ENCODE measurements at regions not wholly inside any gene's neighbourhood (a gene's known extent, or its start where the extent isn't known, plus 50 kb on each side); places are given as distances from the start of the nearest gene placed in this dataset.

- H3K36me3 ChIP-seq (ENCODE audit: insufficient read depth, insufficient read length, low read length) = no peaks in the 10 kb centered on the region
- H3K4me3 ChIP-seq (ENCODE audit: insufficient read length, low read depth) = no peak overlapping the region
- H3K9ac ChIP-seq (ENCODE audit: insufficient read length, low read depth) = no peak overlapping the region
- H3K9me3 ChIP-seq (ENCODE audit: insufficient read depth, low read length) = no peaks in the 10 kb centered on the region
- DNase-seq (ENCODE audit: low read depth, low spot score) = no peak
- TF ChIP-seq SUZ12 (IDR thresholded peaks at IDR 0.05; ENCODE audit: extremely low read depth, insufficient read depth, insufficient read length) = no peak
- H3K27me3 ChIP-seq (ENCODE audit: insufficient read depth, insufficient read length) = no peaks in the 10 kb centered on the region
- H3K4me1 ChIP-seq (ENCODE audit: insufficient read depth, insufficient read length) = no peaks in the 10 kb centered on the region
Observed at GRCh38 chr2:40841856-40842255, 390.0 kb upstream of the SLC8A1 start.

GRCh38 chr2:40844353-40845277, 392.7 kb upstream of the SLC8A1 start:
- peak; percentile 6 for DNase-seq (ENCODE audit: low read depth, low spot score)
- Histone ChIP-seq H3K4me3 (ENCODE audit: insufficient read length, low read depth) (no peak overlapping the region), H3K9ac (ENCODE audit: insufficient read length, low read depth) (no peak overlapping the region), H3K9me3 (ENCODE audit: insufficient read depth, low read length) (no peaks in the 10 kb centered on the region), H3K4me1 (ENCODE audit: insufficient read depth, insufficient read length) (no peaks in the 10 kb centered on the region), H3K27me3 (ENCODE audit: insufficient read depth, insufficient read length) (no peaks in the 10 kb centered on the region), H3K36me3 (ENCODE audit: insufficient read depth, insufficient read length, low read length) (no peaks in the 10 kb centered on the region)
- TF ChIP-seq ZNF274 (IDR thresholded peaks at IDR 0.05; ENCODE audit: low read depth, low read length) (no peak), YY1 (IDR thresholded peaks at IDR 0.05; ENCODE audit: insufficient read depth, insufficient read length) (no peak), SUZ12 (IDR thresholded peaks at IDR 0.05; ENCODE audit: extremely low read depth, insufficient read depth, insufficient read length) (no peak)

- H3K27me3 ChIP-seq (ENCODE audit: insufficient read depth, insufficient read length) = no peaks in the 10 kb centered on the region
- DNase-seq (ENCODE audit: low read depth, low spot score) = no peak
- H3K4me1 ChIP-seq (ENCODE audit: insufficient read depth, insufficient read length) = no peaks in the 10 kb centered on the region
- H3K9me3 ChIP-seq (ENCODE audit: insufficient read depth, low read length) = no peaks in the 10 kb centered on the region
- H3K9ac ChIP-seq (ENCODE audit: insufficient read length, low read depth) = no peak overlapping the region
- H3K4me3 ChIP-seq (ENCODE audit: insufficient read length, low read depth) = no peak overlapping the region
- TF ChIP-seq YY1 (IDR thresholded peaks at IDR 0.05; ENCODE audit: insufficient read depth, insufficient read length) (no peak), ZNF274 (IDR thresholded peaks at IDR 0.05; ENCODE audit: low read depth, low read length) (no peak), SUZ12 (IDR thresholded peaks at IDR 0.05; ENCODE audit: extremely low read depth, insufficient read depth, insufficient read length) (no peak)
- no peaks in the 10 kb centered on the region for H3K36me3 ChIP-seq (ENCODE audit: insufficient read depth, insufficient read length, low read length)
Observed at GRCh38 chr2:40851661-40852060, 399.8 kb upstream of the SLC8A1 start.

DNA sequence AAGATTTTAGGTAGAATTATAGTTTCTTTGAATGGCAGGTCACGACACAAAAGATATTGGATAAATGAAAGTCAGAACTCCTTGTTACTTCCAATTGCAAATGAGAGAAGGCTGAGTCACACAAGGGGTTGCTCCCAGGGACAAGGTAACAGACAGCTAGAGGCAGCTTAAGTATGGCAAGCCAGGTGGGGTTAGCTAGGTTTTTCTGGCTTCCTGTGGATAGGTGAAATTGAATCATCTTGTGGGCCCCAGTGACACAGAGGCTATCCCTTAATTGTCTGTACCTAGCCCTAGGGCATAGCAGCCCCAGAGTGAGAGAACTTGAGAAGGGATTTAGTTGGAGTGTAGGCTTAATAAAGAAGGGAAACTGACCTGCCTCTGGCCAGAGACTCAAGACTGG, 407.7 kb upstream of the SLC8A1 start:
- no peaks in the 10 kb centered on the region for H3K36me3 ChIP-seq (ENCODE audit: insufficient read depth, insufficient read length, low read length)
- H3K9ac ChIP-seq (ENCODE audit: insufficient read length, low read depth) = no peak overlapping the region
- no peak for TF ChIP-seq ZNF274 (IDR thresholded peaks at IDR 0.05; ENCODE audit: low read depth, low read length)
- no peak for TF ChIP-seq SUZ12 (IDR thresholded peaks at IDR 0.05; ENCODE audit: extremely low read depth, insufficient read depth, insufficient read length)
- no peak for TF ChIP-seq YY1 (IDR thresholded peaks at IDR 0.05; ENCODE audit: insufficient read depth, insufficient read length)
- DNase-seq (ENCODE audit: low read depth, low spot score) = peak; percentile 30
- no peak overlapping the region for H3K4me3 ChIP-seq (ENCODE audit: insufficient read length, low read depth)
- no peaks in the 10 kb centered on the region for H3K4me1 ChIP-seq (ENCODE audit: insufficient read depth, insufficient read length)
- H3K9me3 ChIP-seq (ENCODE audit: insufficient read depth, low read length) = no peaks in the 10 kb centered on the region
- H3K27me3 ChIP-seq (ENCODE audit: insufficient read depth, insufficient read length) = no peaks in the 10 kb centered on the region

DNA sequence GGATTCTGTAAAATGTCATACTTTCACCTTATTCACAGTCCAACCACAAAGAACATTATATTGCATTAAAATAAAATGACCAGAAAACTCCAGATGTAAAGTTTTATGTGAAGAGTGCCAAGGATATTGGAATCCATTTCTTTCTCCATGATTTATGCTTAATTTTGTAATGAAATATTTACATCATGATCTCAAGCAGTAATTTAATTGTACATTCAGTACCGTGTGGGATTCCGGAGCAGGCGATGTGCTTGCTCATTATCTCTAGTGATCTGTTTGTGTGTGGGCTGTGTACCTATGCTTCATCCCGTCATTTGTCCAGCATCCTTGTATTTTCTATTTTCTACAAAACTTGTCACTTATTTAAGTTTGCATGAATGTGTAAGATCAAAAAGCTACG, 415.9 kb upstream of the SLC8A1 start:
- H3K9me3 ChIP-seq (ENCODE audit: insufficient read depth, low read length) = no peaks in the 10 kb centered on the region
- H3K36me3 ChIP-seq (ENCODE audit: insufficient read depth, insufficient read length, low read length) = no peaks in the 10 kb centered on the region
- H3K9ac ChIP-seq (ENCODE audit: insufficient read length, low read depth) = no peak overlapping the region
- H3K27me3 ChIP-seq (ENCODE audit: insufficient read depth, insufficient read length) = no peaks in the 10 kb centered on the region
- H3K4me1 ChIP-seq (ENCODE audit: insufficient read depth, insufficient read length) = no peaks in the 10 kb centered on the region
- no peak for TF ChIP-seq ZNF274 (IDR thresholded peaks at IDR 0.05; ENCODE audit: low read depth, low read length)
- no peak for TF ChIP-seq YY1 (IDR thresholded peaks at IDR 0.05; ENCODE audit: insufficient read depth, insufficient read length)
- no peak for TF ChIP-seq SUZ12 (IDR thresholded peaks at IDR 0.05; ENCODE audit: extremely low read depth, insufficient read depth, insufficient read length)
- DNase-seq (ENCODE audit: low read depth, low spot score) = no peak
- H3K4me3 ChIP-seq (ENCODE audit: insufficient read length, low read depth) = no peak overlapping the region

- no peak for DNase-seq (ENCODE audit: low read depth, low spot score)
- H3K27me3 ChIP-seq (ENCODE audit: insufficient read depth, insufficient read length) = no peaks in the 10 kb centered on the region
- no peaks in the 10 kb centered on the region for H3K9me3 ChIP-seq (ENCODE audit: insufficient read depth, low read length)
- H3K4me3 ChIP-seq (ENCODE audit: insufficient read length, low read depth) = no peak overlapping the region
- no peaks in the 10 kb centered on the region for H3K36me3 ChIP-seq (ENCODE audit: insufficient read depth, insufficient read length, low read length)
- no peak for TF ChIP-seq YY1 (IDR thresholded peaks at IDR 0.05; ENCODE audit: insufficient read depth, insufficient read length)
- TF ChIP-seq SUZ12 (IDR thresholded peaks at IDR 0.05; ENCODE audit: extremely low read depth, insufficient read depth, insufficient read length) = no peak
- no peak for TF ChIP-seq ZNF274 (IDR thresholded peaks at IDR 0.05; ENCODE audit: low read depth, low read length)
- H3K4me1 ChIP-seq (ENCODE audit: insufficient read depth, insufficient read length) = no peaks in the 10 kb centered on the region
- H3K9ac ChIP-seq (ENCODE audit: insufficient read length, low read depth) = no peak overlapping the region
Observed at GRCh38 chr2:40872580-40872979, 420.7 kb upstream of the SLC8A1 start.

DNA sequence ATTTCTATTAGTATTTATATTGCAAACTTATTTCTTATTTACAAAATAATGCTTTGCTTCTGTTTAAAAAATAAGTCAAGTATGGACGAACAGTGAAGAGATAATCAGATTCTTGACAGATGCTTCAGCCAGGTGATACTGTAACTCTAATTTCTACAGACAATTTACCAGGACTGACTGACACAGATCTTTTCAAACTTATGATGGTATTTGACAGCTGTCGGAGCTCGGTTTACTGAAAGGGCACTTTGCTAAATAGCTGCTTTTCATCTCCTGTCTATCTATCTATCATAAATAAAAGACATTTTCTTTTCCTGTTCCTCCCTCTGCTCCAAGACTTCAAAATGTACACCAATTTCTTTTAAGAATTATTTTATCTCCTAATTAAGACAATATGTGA, 422.5 kb upstream of the SLC8A1 start:
- H3K9me3 ChIP-seq (ENCODE audit: insufficient read depth, low read length) = no peaks in the 10 kb centered on the region
- no peaks in the 10 kb centered on the region for H3K4me1 ChIP-seq (ENCODE audit: insufficient read depth, insufficient read length)

More for the DNA sequence above, 422.5 kb upstream of the SLC8A1 start:
- no peak for TF ChIP-seq YY1 (IDR thresholded peaks at IDR 0.05; ENCODE audit: insufficient read depth, insufficient read length)
- no peak for TF ChIP-seq ZNF274 (IDR thresholded peaks at IDR 0.05; ENCODE audit: low read depth, low read length)
- TF ChIP-seq SUZ12 (IDR thresholded peaks at IDR 0.05; ENCODE audit: extremely low read depth, insufficient read depth, insufficient read length) = no peak
- H3K4me3 ChIP-seq (ENCODE audit: insufficient read length, low read depth) = no peak overlapping the region
- H3K9ac ChIP-seq (ENCODE audit: insufficient read length, low read depth) = no peak overlapping the region
- no peak for DNase-seq (ENCODE audit: low read depth, low spot score)
- no peaks in the 10 kb centered on the region for H3K36me3 ChIP-seq (ENCODE audit: insufficient read depth, insufficient read length, low read length)
- no peaks in the 10 kb centered on the region for H3K27me3 ChIP-seq (ENCODE audit: insufficient read depth, insufficient read length)

Measured in NT2/D1 (cell line).